Mesothelial cell of epicardium (in vitro differentiated cells): ENCODE measurements at regions not wholly inside any gene's neighbourhood (a gene's known extent, or its start where the extent isn't known, plus 50 kb on each side); places are given as distances from the start of the nearest gene placed in this dataset.

ENCODE experiments used
- DNase-seq, 2 experiments: peaks; one replicate each; pipeline ENCODE4 v3.0.0; 2021; ENCODE audit warnings: low spot score in 2 of 2; ENCODE audit not compliant: unreplicated experiment in 2 of 2
- H3K27ac Mint-ChIP-seq: 2 replicates; pipeline ENCODE4 v1.8.0; 2021; ENCODE audit warnings: mixed read lengths
- H3K27me3 Mint-ChIP-seq: 2 replicates; pipeline ENCODE4 v1.8.0; 2021; ENCODE audit warnings: low read depth, mixed read lengths
- H3K36me3 Mint-ChIP-seq: 2 replicates; pipeline ENCODE4 v1.8.0; 2021; ENCODE audit warnings: mixed read lengths
- H3K4me1 Mint-ChIP-seq: 2 replicates; pipeline ENCODE4 v1.8.0; 2021; ENCODE audit warnings: mixed read lengths
- H3K4me3 Mint-ChIP-seq: 2 replicates; pipeline ENCODE4 v1.8.0; 2021; ENCODE audit warnings: mild to moderate bottlenecking, moderate library complexity, mixed read lengths
- H3K9me3 Mint-ChIP-seq: 2 replicates; pipeline ENCODE4 v1.8.0; 2021; ENCODE audit warnings: mixed read lengths
- TF ChIP-seq, protein P1 (sequence below): fragments of 200-600 bp; sonication (generic); IDR thresholded peaks from one replicate; pipeline ENCODE4 v1.5.0; 2021; ENCODE audit warnings: antibody characterized with exemption; ENCODE audit not compliant: unreplicated experiment

DNA sequence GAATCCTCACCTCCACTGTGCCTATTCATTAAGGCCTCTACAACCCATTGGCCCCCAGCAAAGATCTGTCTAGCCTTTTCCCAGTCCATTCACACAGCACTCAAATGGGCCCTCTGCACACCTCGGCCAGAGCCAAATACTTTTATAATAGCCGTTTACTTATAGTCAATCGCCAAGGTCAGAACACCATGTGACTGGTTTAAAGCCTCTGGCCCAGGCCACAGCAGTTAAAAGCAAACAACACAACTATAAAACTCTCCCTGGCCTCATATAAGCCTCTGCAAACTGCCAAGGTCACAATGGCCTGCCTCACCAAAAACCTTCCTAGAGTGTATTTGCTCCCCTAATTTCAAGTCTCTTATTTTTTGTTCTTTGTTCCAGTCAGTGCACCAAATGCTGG lies 562.6 kb downstream of the CAAP1 start:
- no peak overlapping the region for H3K4me3 Mint-ChIP-seq

DNA sequence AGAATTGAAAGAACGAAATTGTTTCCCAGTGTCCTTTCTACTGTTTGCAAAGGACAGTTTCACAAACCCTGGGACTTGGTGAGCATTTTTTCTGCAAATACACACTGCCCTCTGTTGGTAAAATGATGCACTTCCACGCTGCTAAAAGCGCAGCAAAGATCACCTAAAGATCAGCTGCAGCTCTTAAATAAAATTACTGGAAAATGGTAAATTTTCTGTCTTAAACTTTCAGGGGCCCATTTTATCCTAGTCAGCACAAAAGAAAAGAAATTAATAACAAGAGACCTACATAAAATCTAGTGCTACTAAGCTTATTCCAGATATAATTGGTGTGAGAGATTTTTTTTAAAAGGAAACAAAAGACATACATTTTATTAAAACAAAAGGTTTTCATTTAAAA lies 566.0 kb downstream of the CAAP1 start:
- peak in 1 of 2 experiments; percentile 48 for DNase-seq
- TF ChIP-seq, protein P1, sequence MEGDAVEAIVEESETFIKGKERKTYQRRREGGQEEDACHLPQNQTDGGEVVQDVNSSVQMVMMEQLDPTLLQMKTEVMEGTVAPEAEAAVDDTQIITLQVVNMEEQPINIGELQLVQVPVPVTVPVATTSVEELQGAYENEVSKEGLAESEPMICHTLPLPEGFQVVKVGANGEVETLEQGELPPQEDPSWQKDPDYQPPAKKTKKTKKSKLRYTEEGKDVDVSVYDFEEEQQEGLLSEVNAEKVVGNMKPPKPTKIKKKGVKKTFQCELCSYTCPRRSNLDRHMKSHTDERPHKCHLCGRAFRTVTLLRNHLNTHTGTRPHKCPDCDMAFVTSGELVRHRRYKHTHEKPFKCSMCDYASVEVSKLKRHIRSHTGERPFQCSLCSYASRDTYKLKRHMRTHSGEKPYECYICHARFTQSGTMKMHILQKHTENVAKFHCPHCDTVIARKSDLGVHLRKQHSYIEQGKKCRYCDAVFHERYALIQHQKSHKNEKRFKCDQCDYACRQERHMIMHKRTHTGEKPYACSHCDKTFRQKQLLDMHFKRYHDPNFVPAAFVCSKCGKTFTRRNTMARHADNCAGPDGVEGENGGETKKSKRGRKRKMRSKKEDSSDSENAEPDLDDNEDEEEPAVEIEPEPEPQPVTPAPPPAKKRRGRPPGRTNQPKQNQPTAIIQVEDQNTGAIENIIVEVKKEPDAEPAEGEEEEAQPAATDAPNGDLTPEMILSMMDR = peak; percentile 78
- Mint-ChIP-seq H3K27me3 (peaks cover 17% of the 10 kb centered on the region), H3K36me3 (no peaks in the 10 kb centered on the region), H3K4me3 (no peak overlapping the region), H3K9me3 (no peaks in the 10 kb centered on the region), H3K4me1 (peaks cover 10% of the 10 kb centered on the region), H3K27ac (no peak overlapping the region)

More for the DNA sequence above, 562.6 kb downstream of the CAAP1 start:
- peaks cover 7% of the 10 kb centered on the region for H3K4me1 Mint-ChIP-seq
- DNase-seq = no peak
- H3K27me3 Mint-ChIP-seq = peaks cover 20% of the 10 kb centered on the region
- TF ChIP-seq, protein P1 = no peak
- H3K9me3 Mint-ChIP-seq = no peaks in the 10 kb centered on the region
- no peak overlapping the region for H3K27ac Mint-ChIP-seq
- no peaks in the 10 kb centered on the region for H3K36me3 Mint-ChIP-seq

DNA sequence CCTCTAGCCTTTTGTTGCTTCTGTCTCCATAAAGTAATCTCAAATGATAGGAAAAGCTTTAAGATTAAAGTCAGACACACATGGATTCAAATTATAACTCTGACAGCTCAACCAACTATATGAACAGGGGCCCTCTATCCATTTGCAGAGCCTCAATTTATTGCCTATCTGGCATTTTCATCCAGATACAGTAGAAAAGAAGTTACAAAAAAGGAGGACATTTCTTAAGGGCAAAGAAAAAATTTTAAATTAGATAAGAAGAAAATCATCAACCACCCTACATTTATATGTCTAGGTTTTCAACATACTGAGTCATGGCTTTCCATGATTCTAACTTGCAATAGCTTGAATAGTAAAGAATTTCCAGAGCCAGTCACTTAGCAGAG lies 567.2 kb downstream of the CAAP1 start:
- Mint-ChIP-seq H3K4me3 (no peak overlapping the region), H3K9me3 (no peaks in the 10 kb centered on the region), H3K36me3 (no peaks in the 10 kb centered on the region), H3K4me1 (peaks cover 10% of the 10 kb centered on the region), H3K27me3 (peaks cover 17% of the 10 kb centered on the region), H3K27ac (no peak overlapping the region)
- DNase-seq = no peak
- TF ChIP-seq, protein P1 = no peak

DNA sequence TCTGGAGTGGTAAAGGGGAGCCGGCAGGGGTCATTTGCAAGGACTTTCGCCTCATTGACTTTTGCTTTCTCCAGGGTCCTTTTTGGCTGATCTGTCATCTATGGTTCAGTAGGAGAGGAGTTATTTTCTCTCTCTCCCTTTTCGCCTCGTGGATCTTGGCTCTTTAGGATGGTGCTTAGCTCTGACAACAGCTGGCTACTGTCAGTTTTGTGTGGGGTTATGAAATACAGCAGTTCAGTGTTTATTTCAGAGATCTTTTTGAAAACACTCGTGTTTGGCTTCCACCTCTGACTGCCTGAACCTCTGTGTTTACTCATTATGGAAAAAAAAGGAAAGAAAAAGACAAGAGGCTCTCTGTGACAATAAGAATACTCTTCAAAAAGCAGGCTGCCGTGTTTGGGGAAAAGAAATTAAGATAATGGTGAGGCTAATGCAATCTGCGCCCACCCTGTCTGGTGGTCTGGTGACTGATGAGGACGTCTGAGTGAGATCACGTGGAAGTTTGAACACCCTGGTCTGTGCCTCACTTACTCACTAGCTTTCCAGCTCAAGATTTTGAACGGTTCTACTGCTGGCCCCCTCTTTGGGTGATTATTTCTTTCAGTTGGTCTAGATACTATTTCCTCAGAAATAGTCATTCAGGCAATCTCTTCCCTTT lies 567.7 kb downstream of the CAAP1 start:
- Mint-ChIP-seq H3K36me3 (no peaks in the 10 kb centered on the region), H3K4me3 (no peak overlapping the region), H3K27me3 (peaks cover 17% of the 10 kb centered on the region), H3K9me3 (no peaks in the 10 kb centered on the region), H3K4me1 (peaks cover 10% of the 10 kb centered on the region), H3K27ac (peak overlapping the region; percentile 28)
- DNase-seq = no peak
- TF ChIP-seq, protein P1 = no peak

DNA sequence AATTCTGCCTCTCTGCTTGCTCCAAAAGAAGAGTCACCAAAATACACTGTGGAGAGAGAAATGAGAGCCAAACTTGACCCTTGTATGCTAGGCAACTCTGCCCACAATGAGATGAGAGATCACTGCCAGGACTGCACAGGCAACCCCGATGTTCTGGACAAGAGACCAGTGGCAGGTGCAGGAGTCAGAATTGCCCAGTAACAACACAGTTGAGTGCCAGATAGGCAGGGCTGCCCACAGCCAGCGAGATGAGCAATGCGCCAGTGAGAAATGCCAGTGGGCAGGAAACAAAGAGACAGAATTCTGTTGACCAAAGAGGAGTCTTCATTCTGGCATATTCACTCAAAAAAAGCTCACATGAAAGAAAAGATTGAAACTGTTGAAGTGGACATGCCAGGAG lies 570.7 kb downstream of the CAAP1 start:
- Mint-ChIP-seq H3K4me1 (peaks cover 10% of the 10 kb centered on the region), H3K9me3 (no peaks in the 10 kb centered on the region), H3K4me3 (no peak overlapping the region), H3K36me3 (no peaks in the 10 kb centered on the region), H3K27ac (no peak overlapping the region), H3K27me3 (peaks cover 10% of the 10 kb centered on the region)
- DNase-seq = no peak
- TF ChIP-seq, protein P1 = no peak
